Chondrocyte (in vitro differentiated cells): ENCODE measurements at regions not wholly inside any gene's neighbourhood (a gene's known extent, or its start where the extent isn't known, plus 50 kb on each side); places are given as distances from the start of the nearest gene placed in this dataset.

Experiments
- DNase-seq: peaks from one replicate; pipeline ENCODE4 v3.0.0; 2021; ENCODE audit warnings: mixed read lengths, low spot score
- H3K27ac Mint-ChIP-seq: one replicate; pipeline ENCODE4 v1.8.0; 2021; ENCODE audit warnings: mild to moderate bottlenecking, moderate library complexity, mixed read lengths; ENCODE audit not compliant: unreplicated experiment
- H3K27me3 Mint-ChIP-seq: 2 replicates; pipeline ENCODE4 v1.8.0; 2021; ENCODE audit warnings: low read depth, mixed read lengths
- H3K36me3 Mint-ChIP-seq: 2 replicates; pipeline ENCODE4 v1.8.0; 2021; ENCODE audit warnings: low read depth, mixed read lengths
- H3K4me1 Mint-ChIP-seq: 2 replicates; pipeline ENCODE4 v1.8.0; 2021; ENCODE audit warnings: low read depth, mild to moderate bottlenecking, mixed read lengths
- H3K4me3 Mint-ChIP-seq: one replicate; pipeline ENCODE4 v1.8.0; 2021; ENCODE audit warnings: mild to moderate bottlenecking, moderate library complexity, mixed read lengths; ENCODE audit not compliant: unreplicated experiment
- H3K9me3 Mint-ChIP-seq: 2 replicates; pipeline ENCODE4 v1.8.0; 2021; ENCODE audit warnings: low read depth, mixed read lengths
- CTCF ChIP-seq: fragments of 200-600 bp; sonication (generic); IDR thresholded peaks from 2 replicates; pipeline ENCODE4 v1.5.0; 2021; ENCODE audit warnings: antibody characterized with exemption, mild to moderate bottlenecking, moderate library complexity

- H3K36me3 Mint-ChIP-seq = peaks cover 2% of the 10 kb centered on the region
- H3K27ac Mint-ChIP-seq = no peak overlapping the region
- no peak for TF ChIP-seq CTCF
- DNase-seq = no peak
- no peaks in the 10 kb centered on the region for H3K9me3 Mint-ChIP-seq
- H3K27me3 Mint-ChIP-seq = peaks cover 22% of the 10 kb centered on the region
- no peak overlapping the region for H3K4me3 Mint-ChIP-seq
- no peaks in the 10 kb centered on the region for H3K4me1 Mint-ChIP-seq
Measured at GRCh38 chr7:3128857-3129490, 85.3 kb upstream of the CARD11 start.

GRCh38 chr7:3133811-3134385 is 90.2 kb upstream of the CARD11 start:
- H3K36me3 Mint-ChIP-seq = no peaks in the 10 kb centered on the region
- H3K4me3 Mint-ChIP-seq = no peak overlapping the region
- H3K4me1 Mint-ChIP-seq = no peaks in the 10 kb centered on the region
- H3K9me3 Mint-ChIP-seq = peaks cover 3% of the 10 kb centered on the region
- no peak for DNase-seq
- no peak overlapping the region for H3K27ac Mint-ChIP-seq
- TF ChIP-seq CTCF = no peak
- H3K27me3 Mint-ChIP-seq = peaks cover 26% of the 10 kb centered on the region

- H3K27ac Mint-ChIP-seq = no peak overlapping the region
- no peaks in the 10 kb centered on the region for H3K4me1 Mint-ChIP-seq
- peaks cover 17% of the 10 kb centered on the region for H3K27me3 Mint-ChIP-seq
- no peaks in the 10 kb centered on the region for H3K36me3 Mint-ChIP-seq
- peaks cover 3% of the 10 kb centered on the region for H3K9me3 Mint-ChIP-seq
- no peak overlapping the region for H3K4me3 Mint-ChIP-seq
- TF ChIP-seq CTCF = no peak
- DNase-seq = no peak
Measured at GRCh38 chr7:3134745-3135144, 91.1 kb upstream of the CARD11 start.

GRCh38 chr7:3135626-3136025 is 92.0 kb upstream of the CARD11 start:
- H3K4me1 Mint-ChIP-seq = no peaks in the 10 kb centered on the region

GRCh38 chr7:3138206-3138605 is 94.5 kb upstream of the CARD11 start:
- Mint-ChIP-seq H3K27ac (no peak overlapping the region), H3K4me3 (no peak overlapping the region), H3K4me1 (no peaks in the 10 kb centered on the region), H3K36me3 (no peaks in the 10 kb centered on the region), H3K27me3 (peaks cover 15% of the 10 kb centered on the region), H3K9me3 (peaks cover 3% of the 10 kb centered on the region)
- TF ChIP-seq CTCF = no peak
- no peak for DNase-seq

More at GRCh38 chr7:3135626-3136025, 92.0 kb upstream of the CARD11 start:
- H3K27me3 Mint-ChIP-seq = peaks cover 17% of the 10 kb centered on the region
- TF ChIP-seq CTCF = no peak
- no peaks in the 10 kb centered on the region for H3K36me3 Mint-ChIP-seq
- no peak for DNase-seq
- H3K27ac Mint-ChIP-seq = no peak overlapping the region
- peaks cover 3% of the 10 kb centered on the region for H3K9me3 Mint-ChIP-seq
- H3K4me3 Mint-ChIP-seq = no peak overlapping the region
